MM.1S (cell line): ENCODE measurements at regions not wholly inside any gene's neighbourhood (a gene's known extent, or its start where the extent isn't known, plus 50 kb on each side); places are given as distances from the start of the nearest gene placed in this dataset.

Source experiments
- DNase-seq: peaks from one replicate; pipeline ENCODE4 v3.0.0-alpha.2; 2015
- H2AFZ ChIP-seq: fragments of 300-600 bp; sonication (generic); 2 replicates; pipeline ENCODE4 v1.6.0; 2016; ENCODE audit warnings: antibody characterized with exemption, low read length
- H3F3A ChIP-seq: fragments of 300-600 bp; sonication (generic); 2 replicates; pipeline ENCODE4 v1.6.1; 2016; ENCODE audit warnings: mild to moderate bottlenecking, antibody characterized with exemption, low read length, moderate library complexity, mixed read lengths; ENCODE audit not compliant: insufficient read depth
- H3K27ac ChIP-seq: fragments of 300-600 bp; sonication (generic); 2 replicates; pipeline ENCODE4 v1.5.1; 2016; ENCODE audit warnings: mild to moderate bottlenecking, low read length
- H3K27me3 ChIP-seq: fragments of 300-600 bp; sonication (generic); replicated peaks from 2 replicates; pipeline ENCODE4 v1.6.0; 2016; ENCODE audit warnings: low read length; ENCODE audit not compliant: insufficient read depth
- H3K36me3 ChIP-seq: fragments of 300-600 bp; sonication (generic); replicated peaks from 2 replicates; pipeline ENCODE4 v1.6.1; 2016; ENCODE audit warnings: mild to moderate bottlenecking, low read length, mixed read lengths; ENCODE audit not compliant: insufficient read depth
- H3K4me1 ChIP-seq: fragments of 300-600 bp; sonication (generic); 2 replicates; pipeline ENCODE4 v1.6.1; 2016; ENCODE audit warnings: low read length, mixed read lengths
- H3K4me2 ChIP-seq: fragments of 300-600 bp; sonication (generic); 2 replicates; pipeline ENCODE4 v1.6.0; 2016; ENCODE audit warnings: low read depth, low read length
- H3K4me3 ChIP-seq: fragments of 300-600 bp; sonication (generic); 2 replicates; pipeline ENCODE4 v1.5.1; 2016; ENCODE audit warnings: low read length, mixed read lengths
- H3K79me2 ChIP-seq: fragments of 300-600 bp; sonication (generic); 2 replicates; pipeline ENCODE4 v1.6.1; 2016; ENCODE audit warnings: mixed run types, low read length, mixed read lengths
- H3K9ac ChIP-seq: fragments of 300-600 bp; sonication (generic); 2 replicates; pipeline ENCODE4 v1.6.1; 2016; ENCODE audit warnings: low read length, mixed read lengths
- H3K9me2 ChIP-seq: fragments of 300-600 bp; sonication (generic); replicated peaks from 2 replicates; pipeline ENCODE4 v1.6.1; 2016; ENCODE audit warnings: mild to moderate bottlenecking, low read length, mixed read lengths; ENCODE audit not compliant: insufficient read depth
- H3K9me3 ChIP-seq: fragments of 300-600 bp; sonication (generic); replicated peaks from 2 replicates; pipeline ENCODE4 v1.6.1; 2016; ENCODE audit warnings: mild to moderate bottlenecking, low read length, mixed read lengths; ENCODE audit not compliant: insufficient read depth
- H4K20me1 ChIP-seq: fragments of 300-600 bp; sonication (generic); 2 replicates; pipeline ENCODE4 v1.6.1; 2016; ENCODE audit warnings: mild to moderate bottlenecking, low read length, moderate library complexity, mixed read lengths; ENCODE audit not compliant: insufficient read depth
- CTCF ChIP-seq: fragments of 300-600 bp; sonication (generic); IDR thresholded peaks from 2 replicates; pipeline ENCODE4 v1.5.1; 2016; ENCODE audit warnings: antibody characterized with exemption, low read length, mixed read lengths
- EZH2 ChIP-seq: fragments of 300-600 bp; sonication (generic); optimal IDR thresholded peaks from 2 replicates; pipeline ENCODE3; 2017; ENCODE audit warnings: low read depth, mild to moderate bottlenecking, antibody characterized with exemption, low read length, mixed read lengths
- EZH2phosphoT487 ChIP-seq: fragments of 300-600 bp; sonication (generic); IDR thresholded peaks from 2 replicates; pipeline ENCODE4 v1.6.1; 2018; ENCODE audit warnings: antibody characterized with exemption, low read length

- no peak overlapping the region for H3K9ac ChIP-seq
- no peak overlapping the region for H2AFZ ChIP-seq
- H4K20me1 ChIP-seq, result no peaks in the 10 kb centered on the region
- H3K27me3 ChIP-seq, result peaks cover 90% of the 10 kb centered on the region
- no peak overlapping the region for H3K4me3 ChIP-seq
- DNase-seq, result no peak
- no peaks in the 10 kb centered on the region for H3K9me3 ChIP-seq
- H3K4me2 ChIP-seq, result no peak overlapping the region
- H3K4me1 ChIP-seq, result no peaks in the 10 kb centered on the region
- no peaks in the 10 kb centered on the region for H3F3A ChIP-seq
- no peaks in the 10 kb centered on the region for H3K9me2 ChIP-seq
- no peaks in the 10 kb centered on the region for H3K79me2 ChIP-seq
- no peaks in the 10 kb centered on the region for H3K36me3 ChIP-seq
- no peak for TF ChIP-seq CTCF
- TF ChIP-seq EZH2, result no peak
- TF ChIP-seq EZH2phosphoT487, result no peak
- H3K27ac ChIP-seq, result no peak overlapping the region
Measured at GRCh38 chr1:29584776-29585175, 348.5 kb downstream of the PTPRU start.

GRCh38 chr1:29584362-29584761 is 348.0 kb downstream of the PTPRU start:
- Histone ChIP-seq H3F3A (no peaks in the 10 kb centered on the region), H2AFZ (no peak overlapping the region), H4K20me1 (no peaks in the 10 kb centered on the region), H3K4me1 (no peaks in the 10 kb centered on the region), H3K27ac (no peak overlapping the region), H3K36me3 (no peaks in the 10 kb centered on the region), H3K9ac (no peak overlapping the region), H3K4me2 (no peak overlapping the region), H3K4me3 (no peak overlapping the region), H3K27me3 (peaks cover 92% of the 10 kb centered on the region), H3K9me3 (no peaks in the 10 kb centered on the region), H3K9me2 (no peaks in the 10 kb centered on the region), H3K79me2 (no peaks in the 10 kb centered on the region)
- TF ChIP-seq EZH2 (no peak), CTCF (no peak), EZH2phosphoT487 (no peak)
- no peak for DNase-seq

GRCh38 chr1:29583727-29584126 is 347.4 kb downstream of the PTPRU start:
- Histone ChIP-seq H3K4me3 (no peak overlapping the region), H2AFZ (no peak overlapping the region), H3K9me2 (no peaks in the 10 kb centered on the region), H3K9me3 (no peaks in the 10 kb centered on the region), H3F3A (no peaks in the 10 kb centered on the region), H4K20me1 (no peaks in the 10 kb centered on the region), H3K36me3 (no peaks in the 10 kb centered on the region), H3K27ac (no peak overlapping the region), H3K4me2 (no peak overlapping the region), H3K4me1 (no peaks in the 10 kb centered on the region), H3K9ac (no peak overlapping the region), H3K27me3 (peaks cover 92% of the 10 kb centered on the region), H3K79me2 (no peaks in the 10 kb centered on the region)
- no peak for DNase-seq
- TF ChIP-seq EZH2phosphoT487 (no peak), EZH2 (no peak), CTCF (no peak)
